Activated CD4-positive, alpha-beta T cell treated with anti-CD3 and anti-CD28 coated beads for 4 hours (primary cell): ENCODE measurements at regions not wholly inside any gene's neighbourhood (a gene's known extent, or its start where the extent isn't known, plus 50 kb on each side); places are given as distances from the start of the nearest gene placed in this dataset.
"Not testable (repeated sequence)": the region's sequence is repeated elsewhere in the genome, so short reads cannot be mapped to it uniquely, and the experiment has no call there.

Experiments
- DNase-seq, 2 donors: peaks; one replicate each; pipeline ENCODE4 v3.0.0-alpha.2; 2020

GRCh38 chr13:86585835-86586234, 786.6 kb upstream of the SLITRK6 start:
- DNase-seq, result no peak

- DNase-seq, result no peak
Measured at GRCh38 chr13:86591862-86592261, 792.6 kb upstream of the SLITRK6 start.

- no peak for DNase-seq
Measured at GRCh38 chr13:86601351-86601750, 802.1 kb upstream of the SLITRK6 start.

DNA sequence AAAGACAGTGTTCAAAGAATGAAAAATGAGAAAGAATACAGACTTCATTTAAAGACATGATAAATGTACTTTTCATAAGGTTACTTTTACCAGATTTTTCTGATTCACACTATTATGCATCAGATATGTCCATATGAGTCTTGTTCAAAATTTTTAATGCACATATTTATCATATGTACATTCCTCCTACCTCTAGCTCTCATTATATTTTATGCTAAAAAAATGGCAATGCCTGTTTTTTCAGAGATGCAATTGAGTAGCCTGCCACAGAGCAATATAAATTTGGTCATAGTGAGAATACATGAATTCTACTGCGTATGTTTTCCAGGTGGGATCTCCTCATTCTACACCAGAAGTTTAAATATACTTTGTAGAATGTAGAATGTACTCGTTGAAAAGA, 807.0 kb upstream of the SLITRK6 start:
- DNase-seq, result no peak

DNA sequence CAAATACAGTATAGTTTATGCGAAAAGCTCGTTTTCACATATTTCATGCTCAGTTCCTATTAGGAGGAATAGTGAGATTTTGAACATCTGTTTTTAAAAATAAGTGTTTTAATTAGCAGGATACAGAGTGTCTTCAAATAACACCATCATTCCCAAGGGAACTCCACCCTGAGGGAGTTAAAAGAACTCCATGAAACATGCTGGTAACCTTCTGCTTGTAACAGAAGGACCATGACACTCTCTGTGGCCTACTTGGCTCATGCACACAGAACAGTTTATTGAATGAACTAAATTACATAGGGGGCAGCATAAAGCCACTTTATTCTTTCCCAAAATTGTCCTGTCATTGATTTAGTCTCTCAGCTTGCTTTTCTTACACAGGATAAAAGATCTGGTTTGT, 809.5 kb upstream of the SLITRK6 start:
- DNase-seq, result no peak

- DNase-seq, result no peak
Measured at GRCh38 chr13:86633346-86633745, 834.1 kb upstream of the SLITRK6 start.

GRCh38 chr13:86651171-86651570, 852.0 kb upstream of the SLITRK6 start:
- not testable (repeated sequence) for DNase-seq

DNA sequence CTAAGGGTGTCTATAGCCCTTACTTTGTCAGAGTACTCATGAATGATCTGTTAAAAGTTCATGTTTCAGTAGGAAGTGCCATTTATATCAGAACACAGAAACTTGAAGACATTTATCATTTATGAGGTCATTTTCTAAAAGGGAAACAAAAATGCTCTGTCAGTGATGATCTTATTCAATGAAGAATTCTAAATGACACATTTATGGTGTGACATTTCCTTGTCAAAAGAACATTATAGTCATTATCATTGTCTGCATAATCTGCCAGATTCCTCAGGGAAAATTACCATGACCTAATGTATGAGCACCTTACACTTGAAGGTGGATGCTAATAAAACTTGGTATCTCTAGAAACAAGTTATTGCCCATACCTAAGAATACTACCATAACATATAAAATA, 853.8 kb upstream of the SLITRK6 start:
- no peak for DNase-seq

DNA sequence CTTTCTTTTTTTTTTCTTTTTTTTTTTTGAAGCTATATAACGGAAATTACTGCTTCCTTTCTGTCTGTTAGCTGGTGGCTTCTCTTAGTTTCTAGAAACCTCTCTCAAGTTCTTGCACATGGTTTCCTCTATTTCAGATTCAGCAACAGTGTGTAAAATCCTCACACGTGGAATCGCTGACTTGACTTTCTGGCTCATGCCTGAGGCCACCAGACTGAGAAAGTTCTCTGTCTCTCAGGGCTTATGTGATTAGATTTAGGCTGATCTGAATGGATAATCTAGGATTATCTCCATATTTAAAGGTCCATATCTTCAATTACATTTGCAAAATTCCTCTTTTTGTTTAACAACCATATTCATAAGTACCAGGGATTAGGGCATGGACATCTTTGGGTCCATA, 856.3 kb upstream of the SLITRK6 start:
- no peak for DNase-seq

- DNase-seq, result no peak
Measured at GRCh38 chr13:86660090-86660489, 860.9 kb upstream of the SLITRK6 start.

- no peak for DNase-seq
Measured at GRCh38 chr13:86665842-86666241, 866.6 kb upstream of the SLITRK6 start.

DNA sequence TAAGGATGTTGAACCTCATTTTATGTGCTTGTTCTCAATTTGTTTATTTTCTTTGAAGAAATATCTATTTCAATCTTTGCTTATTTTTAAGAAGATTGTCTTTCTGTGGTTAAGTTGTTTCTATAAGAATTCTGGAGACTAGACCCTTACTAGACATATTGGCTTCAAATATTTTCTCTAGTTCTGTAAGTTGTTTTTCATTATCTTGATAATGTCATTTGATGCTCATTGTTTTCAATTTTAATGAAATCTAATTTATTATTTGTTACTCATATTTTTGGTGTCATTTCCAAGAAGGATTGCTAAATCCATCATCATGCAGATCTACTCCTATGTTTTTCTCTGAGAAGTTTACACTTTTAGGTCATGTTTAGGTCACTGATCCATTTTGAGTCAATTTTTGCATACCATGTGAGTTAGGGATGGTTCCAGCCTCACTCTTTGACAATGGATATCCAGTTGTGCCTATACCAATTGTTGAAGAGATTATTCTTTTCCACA, 874.8 kb upstream of the SLITRK6 start:
- no peak for DNase-seq

DNA sequence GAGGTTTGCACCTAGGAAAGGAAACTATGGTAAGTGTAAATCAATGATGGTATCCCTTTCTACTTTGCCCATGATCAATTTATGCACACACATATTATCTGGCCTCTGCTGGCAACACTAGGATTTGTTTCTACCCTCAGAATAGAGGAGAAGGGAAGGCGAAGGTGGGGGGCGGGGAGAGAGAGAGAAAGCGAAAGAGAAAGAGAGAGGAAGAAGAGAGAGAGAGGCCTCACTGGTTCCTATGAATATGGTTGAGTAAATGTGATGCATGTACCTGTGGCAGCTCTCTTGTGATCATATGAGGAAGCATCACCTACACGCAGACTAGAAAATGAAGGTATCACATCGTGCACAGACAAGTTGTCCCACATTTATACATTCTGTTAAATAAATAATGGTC, 882.0 kb upstream of the SLITRK6 start:
- DNase-seq, result no peak

- DNase-seq, result no peak
Measured at GRCh38 chr13:86684402-86684801, 885.2 kb upstream of the SLITRK6 start.

DNA sequence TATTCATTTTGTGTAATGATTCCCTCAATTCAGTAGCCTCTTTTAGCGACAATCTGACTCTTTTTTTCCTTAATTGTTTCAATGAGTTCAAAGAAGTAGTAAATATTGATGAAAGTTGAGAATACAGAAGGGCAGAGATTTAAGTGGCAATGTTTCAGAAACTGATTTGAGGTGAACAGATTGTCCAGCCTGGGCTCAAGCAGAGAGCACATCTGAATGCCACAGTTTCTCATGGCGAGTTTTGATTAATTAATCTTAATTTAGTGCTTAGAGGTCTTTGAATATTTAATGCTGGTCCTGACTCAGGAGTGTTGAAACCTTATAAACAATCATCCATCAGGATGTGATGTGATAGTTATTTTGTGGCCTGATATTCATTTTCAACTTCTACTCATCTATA, 890.7 kb upstream of the SLITRK6 start:
- DNase-seq, result no peak

- DNase-seq, result no peak
Measured at GRCh38 chr13:86692291-86692690, 893.1 kb upstream of the SLITRK6 start.

DNA sequence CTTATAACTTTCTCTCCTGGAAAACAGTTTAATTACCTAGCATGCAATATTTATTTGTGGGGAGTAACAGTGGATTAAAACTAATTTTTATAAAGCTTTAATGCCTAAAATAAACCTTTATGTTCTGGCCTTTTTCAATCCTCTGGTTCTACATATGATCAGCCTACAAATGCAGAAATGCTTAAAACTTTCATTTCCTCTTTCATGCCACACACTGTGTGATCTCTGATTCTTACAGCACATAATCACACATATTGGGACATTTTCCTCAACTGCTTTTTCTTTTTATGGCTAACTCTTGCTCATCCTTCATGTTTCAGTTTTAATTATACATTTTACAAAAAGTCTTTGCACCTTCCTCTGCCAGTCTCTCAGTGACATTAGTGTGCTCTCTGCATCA, 910.8 kb upstream of the SLITRK6 start:
- no peak for DNase-seq

DNA sequence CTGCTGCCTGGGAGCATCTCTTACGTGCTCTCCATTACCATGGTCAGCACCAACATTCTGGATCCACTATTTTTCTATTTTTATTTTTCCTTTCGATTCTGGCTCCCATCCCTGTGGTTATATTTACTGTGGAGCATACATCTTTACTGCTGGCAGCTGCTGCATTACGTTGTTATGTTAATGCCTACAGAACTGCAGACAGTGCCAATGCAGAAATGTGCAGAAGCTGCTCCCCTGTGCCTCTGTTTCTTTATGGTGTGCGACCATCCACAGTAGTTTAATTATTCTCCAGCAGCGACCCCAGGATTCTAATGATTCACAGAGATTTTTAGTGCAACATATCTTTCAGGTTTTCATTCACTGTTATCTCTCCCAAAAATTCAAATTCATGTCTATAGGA, 911.7 kb upstream of the SLITRK6 start:
- DNase-seq, result no peak

DNA sequence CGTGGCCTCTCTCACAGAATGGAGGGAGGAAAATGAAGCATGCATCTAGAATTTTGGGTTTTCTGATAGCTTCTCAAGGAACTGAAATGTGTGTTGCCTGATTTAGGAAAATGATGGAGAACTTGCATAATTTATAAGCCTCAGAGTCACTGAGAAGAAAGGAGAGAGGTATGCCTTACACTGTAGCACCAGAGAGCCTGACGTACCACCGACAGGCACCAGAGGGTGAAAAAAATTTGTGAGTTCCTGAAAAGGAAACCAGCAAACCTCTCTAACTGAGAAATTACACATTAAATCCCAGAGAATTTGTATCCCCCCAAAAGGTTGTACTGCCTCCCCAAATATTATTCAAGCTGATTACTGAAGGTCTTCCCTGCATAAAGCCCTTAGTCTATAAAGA, 915.3 kb upstream of the SLITRK6 start:
- no peak for DNase-seq

DNA sequence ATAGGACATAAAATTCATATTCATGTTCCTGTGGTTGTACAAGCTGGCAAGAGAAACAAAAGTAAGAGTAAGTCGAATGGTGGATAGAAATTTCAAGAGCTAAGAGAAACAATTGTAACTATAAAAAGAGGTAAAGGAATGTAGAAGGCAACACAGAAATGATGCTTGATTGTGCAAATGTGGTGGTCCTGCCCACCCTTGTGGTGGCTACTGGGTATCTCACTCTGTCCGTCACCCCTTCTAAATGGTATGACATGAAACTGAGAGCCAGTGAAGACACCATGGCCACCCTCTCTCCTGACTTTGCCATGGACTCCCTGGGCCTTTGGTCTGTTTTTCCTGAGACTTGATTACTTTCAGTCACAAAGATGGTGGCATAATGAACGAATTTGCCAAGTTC, 925.9 kb upstream of the SLITRK6 start:
- no peak for DNase-seq

GRCh38 chr13:86729206-86729605, 930.0 kb upstream of the SLITRK6 start:
- DNase-seq, result no peak

- DNase-seq, result no peak
Measured at GRCh38 chr13:86731987-86732386, 932.8 kb upstream of the SLITRK6 start.

DNA sequence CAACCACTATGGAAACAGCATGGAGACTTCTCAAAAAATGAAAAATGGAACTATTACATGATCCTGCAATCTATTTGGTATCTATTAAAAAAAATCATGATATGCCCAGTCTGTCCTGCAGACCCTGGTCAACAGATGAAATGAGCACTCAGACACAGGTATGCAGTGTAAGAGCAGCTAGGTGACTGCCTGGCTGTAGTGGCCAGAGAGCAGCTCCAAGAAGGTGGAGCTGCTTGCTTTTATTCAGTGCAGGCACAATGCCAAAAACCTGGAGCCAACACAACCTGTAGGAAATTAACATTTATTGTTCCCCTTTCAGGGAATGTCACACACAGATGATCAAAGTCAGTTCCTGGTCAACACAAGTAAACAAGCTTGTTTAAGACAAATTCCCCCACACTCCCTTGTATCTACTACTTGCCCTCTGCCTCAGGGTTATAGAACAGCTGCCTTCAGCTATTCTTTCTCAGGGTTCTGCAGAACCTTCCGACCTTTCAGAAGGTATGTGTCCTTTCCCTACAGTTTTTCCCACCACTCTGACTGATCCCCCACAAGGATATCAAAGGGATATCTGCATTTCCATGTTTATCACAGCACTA, 933.7 kb upstream of the SLITRK5 start:
- no peak for DNase-seq

DNA sequence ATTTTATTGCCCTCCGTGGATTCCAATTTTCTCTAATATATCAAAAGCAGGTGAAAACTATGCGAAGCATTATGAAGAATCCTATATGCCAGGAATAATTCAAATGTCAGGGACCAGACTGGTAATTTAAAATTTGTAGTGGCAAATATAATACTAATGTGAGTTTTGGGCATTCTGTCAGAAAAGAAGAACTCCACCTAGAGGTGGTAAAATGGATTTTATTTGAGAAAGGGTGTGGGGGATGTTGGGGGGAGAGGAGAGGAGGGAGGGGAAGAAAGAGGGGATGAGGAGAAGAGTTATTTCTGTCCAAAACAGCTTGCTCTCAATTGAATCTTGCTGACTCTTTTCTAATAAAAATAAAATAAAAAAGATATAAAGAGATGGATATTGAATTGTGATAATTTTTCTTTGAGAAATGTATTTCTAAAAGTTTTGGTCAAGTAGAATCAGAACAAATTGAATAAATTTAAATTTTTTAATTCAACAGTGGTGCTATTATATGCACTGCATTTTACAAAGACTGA, 929.3 kb upstream of the SLITRK5 start:
- DNase-seq, result no peak

DNA sequence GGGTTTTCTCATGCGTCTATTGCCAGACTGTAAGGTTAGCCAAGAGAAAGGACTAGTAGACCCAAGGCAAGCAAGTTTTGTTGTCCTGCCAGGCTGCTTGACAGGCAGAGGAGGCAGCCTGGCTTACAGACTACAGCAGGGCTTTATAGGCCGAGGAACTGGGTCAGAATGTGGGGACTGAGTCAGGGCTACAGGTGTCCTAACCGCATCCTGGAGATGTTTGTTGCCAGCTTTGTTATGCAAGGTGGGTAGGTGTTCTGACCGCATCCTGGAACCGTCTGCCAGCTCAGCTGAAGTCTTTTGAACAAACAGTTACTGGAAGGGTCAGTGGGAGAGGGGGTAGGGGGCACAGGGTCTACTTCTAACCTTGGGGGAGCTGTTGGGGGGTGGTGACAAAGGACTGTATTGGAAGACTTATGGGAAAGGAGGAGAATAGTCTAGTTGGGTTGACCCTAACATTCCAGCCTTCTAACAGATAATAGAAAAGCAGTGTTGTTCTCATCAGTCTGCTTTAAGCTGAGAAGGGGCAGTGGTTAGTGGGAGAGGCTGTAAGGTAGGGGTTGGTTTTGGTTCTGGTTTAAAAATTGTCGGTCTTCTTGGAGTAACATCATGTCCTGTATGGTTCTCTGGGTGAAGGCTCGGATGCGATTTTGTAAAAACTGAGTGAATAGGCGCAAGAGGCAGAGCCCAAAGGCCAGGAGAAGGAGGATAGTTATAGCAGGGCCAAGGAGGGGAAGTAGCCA, 913.8 kb upstream of the SLITRK5 start:
- DNase-seq, result peak in 1 of 2 donors; percentile 5
